ENCODE measurements at regions not wholly inside any gene's neighbourhood (a gene's known extent, or its start where the extent isn't known, plus 50 kb on each side); places are given as distances from the start of the nearest gene placed in this dataset.
A peak's percentile ranks its signal among the peaks of the same experiment; 100 is the strongest.

GRCh38 chr6:28657381-28657768, 131.7 kb downstream of the GPX5 start:
- no peak for TF ChIP-seq POLR2A (IDR thresholded peaks at IDR 0.05)
- no peak for TF ChIP-seq CTCF (IDR thresholded peaks at IDR 0.05 in 4 of 5, conservative IDR thresholded peaks at IDR 0.05 in 1 of 5)
- no peaks in the 10 kb centered on the region for H3K9me3 ChIP-seq
- DNase-seq, result no peak
- H3K36me3 ChIP-seq, result no peaks in the 10 kb centered on the region
- in situ Hi-C loops (cut with MboI; ENCODE audit: low sequenced_read_pairs in 4 of 4), result no loop called here
- no peak overlapping the region for H3K27ac ChIP-seq
- peaks cover 11 to 35% (median 23%) of the 10 kb centered on the region in 3 donors for H3K27me3 ChIP-seq
- peak overlapping the region in 2 of 4 donors; percentile 33 to 35 for H3K4me3 ChIP-seq
- intact Hi-C loops (cut with DNase I; ENCODE audit: low total_unique reads), result no loop called here
- H3K4me1 ChIP-seq, result no peaks in the 10 kb centered on the region
- no peak for ATAC-seq

- H3K27ac ChIP-seq, result no peak overlapping the region
- intact Hi-C loops (cut with DNase I; ENCODE audit: low total_unique reads) (no loop called here), in situ Hi-C loops (cut with MboI; ENCODE audit: low sequenced_read_pairs in 4 of 4) (no loop called here)
- H3K9me3 ChIP-seq, result no peaks in the 10 kb centered on the region
- TF ChIP-seq POLR2A (IDR thresholded peaks at IDR 0.05) (no peak), CTCF (IDR thresholded peaks at IDR 0.05 in 4 of 5, conservative IDR thresholded peaks at IDR 0.05 in 1 of 5) (no peak)
- H3K36me3 ChIP-seq, result no peaks in the 10 kb centered on the region
- H3K27me3 ChIP-seq, result peaks cover 11 to 35% (median 23%) of the 10 kb centered on the region in 3 donors
- no peaks in the 10 kb centered on the region for H3K4me1 ChIP-seq
- no peak for ATAC-seq
- H3K4me3 ChIP-seq, result peak overlapping the region; percentile 16 to 35 (median 26)
- no peak for DNase-seq
Observed at GRCh38 chr6:28657769-28658465, 132.2 kb downstream of the GPX5 start.

GRCh38 chr6:28658475-28659249, 133.0 kb downstream of the GPX5 start:
- Histone ChIP-seq H3K36me3 (no peaks in the 10 kb centered on the region), H3K4me1 (no peaks in the 10 kb centered on the region), H3K9me3 (no peaks in the 10 kb centered on the region), H3K27me3 (peaks cover 11 to 35% (median 23%) of the 10 kb centered on the region in 3 donors), H3K4me3 (peak overlapping the region; percentile 3 to 35 (median 22)), H3K27ac (no peak overlapping the region)
- DNase-seq (no peak), ATAC-seq (no peak)
- in situ Hi-C loops (cut with MboI; ENCODE audit: low sequenced_read_pairs in 4 of 4), result no loop called here
- intact Hi-C loops (cut with DNase I; ENCODE audit: low total_unique reads), result no loop called here
- TF ChIP-seq CTCF (IDR thresholded peaks at IDR 0.05 in 4 of 5, conservative IDR thresholded peaks at IDR 0.05 in 1 of 5) (no peak), POLR2A (IDR thresholded peaks at IDR 0.05) (no peak)

- intact Hi-C loops (cut with DNase I; ENCODE audit: low total_unique reads) (no loop called here), in situ Hi-C loops (cut with MboI; ENCODE audit: low sequenced_read_pairs in 4 of 4) (no loop called here)
- Histone ChIP-seq H3K4me3 (peak overlapping the region in 1 of 4 donors; percentile 11), H3K27me3 (peaks cover 11 to 35% (median 23%) of the 10 kb centered on the region in 3 donors), H3K27ac (no peak overlapping the region), H3K9me3 (no peaks in the 10 kb centered on the region), H3K36me3 (no peaks in the 10 kb centered on the region), H3K4me1 (no peaks in the 10 kb centered on the region)
- no peak for DNase-seq
- TF ChIP-seq CTCF (IDR thresholded peaks at IDR 0.05 in 4 of 5, conservative IDR thresholded peaks at IDR 0.05 in 1 of 5), result no peak
- TF ChIP-seq POLR2A (IDR thresholded peaks at IDR 0.05), result no peak
- no peak for ATAC-seq
Observed at GRCh38 chr6:28659250-28659566, 133.5 kb downstream of the GPX5 start.
